ENCODE measurements at regions not wholly inside any gene's neighbourhood (a gene's known extent, or its start where the extent isn't known, plus 50 kb on each side); places are given as distances from the start of the nearest gene placed in this dataset.

DNA sequence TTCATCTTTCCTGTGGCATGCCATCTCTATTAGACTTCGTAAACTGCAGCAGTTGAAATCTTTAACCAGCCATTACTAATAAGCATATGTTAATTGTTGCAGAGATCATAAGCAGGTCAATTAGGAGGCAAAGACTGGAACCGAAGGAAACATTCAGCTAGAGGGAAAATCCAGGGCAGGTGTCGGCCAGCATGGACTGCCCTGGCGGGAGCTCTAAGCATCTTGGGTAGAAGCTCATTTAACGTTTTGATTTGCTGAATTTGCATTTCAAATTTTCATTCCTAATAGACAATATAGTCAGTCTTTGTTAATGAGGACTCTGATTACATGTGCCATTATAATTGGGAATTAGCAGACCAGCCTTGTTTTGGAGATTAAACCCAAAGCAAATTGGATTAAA lies 238.6 kb downstream of the POU4F1 start:
- TF ChIP-seq, protein P1, sequence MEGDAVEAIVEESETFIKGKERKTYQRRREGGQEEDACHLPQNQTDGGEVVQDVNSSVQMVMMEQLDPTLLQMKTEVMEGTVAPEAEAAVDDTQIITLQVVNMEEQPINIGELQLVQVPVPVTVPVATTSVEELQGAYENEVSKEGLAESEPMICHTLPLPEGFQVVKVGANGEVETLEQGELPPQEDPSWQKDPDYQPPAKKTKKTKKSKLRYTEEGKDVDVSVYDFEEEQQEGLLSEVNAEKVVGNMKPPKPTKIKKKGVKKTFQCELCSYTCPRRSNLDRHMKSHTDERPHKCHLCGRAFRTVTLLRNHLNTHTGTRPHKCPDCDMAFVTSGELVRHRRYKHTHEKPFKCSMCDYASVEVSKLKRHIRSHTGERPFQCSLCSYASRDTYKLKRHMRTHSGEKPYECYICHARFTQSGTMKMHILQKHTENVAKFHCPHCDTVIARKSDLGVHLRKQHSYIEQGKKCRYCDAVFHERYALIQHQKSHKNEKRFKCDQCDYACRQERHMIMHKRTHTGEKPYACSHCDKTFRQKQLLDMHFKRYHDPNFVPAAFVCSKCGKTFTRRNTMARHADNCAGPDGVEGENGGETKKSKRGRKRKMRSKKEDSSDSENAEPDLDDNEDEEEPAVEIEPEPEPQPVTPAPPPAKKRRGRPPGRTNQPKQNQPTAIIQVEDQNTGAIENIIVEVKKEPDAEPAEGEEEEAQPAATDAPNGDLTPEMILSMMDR (IDR thresholded peaks at IDR 0.05): no peak
- TF ChIP-seq POLR2A (IDR thresholded peaks at IDR 0.05): no peak

All from prostate gland (tissue), 2 donors.